ENCODE measurements at regions not wholly inside any gene's neighbourhood (a gene's known extent, or its start where the extent isn't known, plus 50 kb on each side); places are given as distances from the start of the nearest gene placed in this dataset.

DNA sequence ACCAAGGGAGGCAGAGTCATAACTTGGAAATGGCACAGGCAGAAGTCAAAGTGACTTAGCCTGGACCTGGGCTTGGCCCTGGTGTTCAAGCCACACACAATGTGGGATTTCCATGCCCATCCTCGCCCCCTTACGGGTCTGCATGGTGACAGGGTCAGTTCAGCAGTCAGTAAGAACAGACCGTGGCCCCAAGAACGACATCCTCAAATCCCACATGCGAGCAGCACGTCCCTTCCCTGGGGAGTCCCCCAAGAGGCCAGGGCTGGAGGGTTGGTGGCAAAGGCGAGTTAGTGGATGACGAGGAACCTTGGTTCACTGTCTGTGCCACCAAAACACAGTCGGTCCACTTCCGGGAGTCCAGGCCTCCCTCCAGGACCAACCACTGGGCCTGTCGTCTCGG lies 93.3 kb upstream of the MGMT start:
- Mint-ChIP-seq H3K9me3 (no peaks in the 10 kb centered on the region), H3K36me3 (ENCODE audit: insufficient read depth) (no peaks in the 10 kb centered on the region), H3K4me1 (ENCODE audit: low read depth) (peaks cover 2% of the 10 kb centered on the region), H3K4me3 (no peak overlapping the region), H3K27me3 (ENCODE audit: low read depth) (peaks cover 30% of the 10 kb centered on the region)
- DNase-seq, result no peak
- ATAC-seq, result no peak

- Mint-ChIP-seq H3K4me1 (ENCODE audit: low read depth) (peaks cover 2% of the 10 kb centered on the region), H3K4me3 (no peak overlapping the region), H3K9me3 (no peaks in the 10 kb centered on the region), H3K27me3 (ENCODE audit: low read depth) (peaks cover 30% of the 10 kb centered on the region), H3K36me3 (ENCODE audit: insufficient read depth) (no peaks in the 10 kb centered on the region)
- no peak for ATAC-seq
- DNase-seq, result no peak
Observed at GRCh38 chr10:129375171-129375570, 91.9 kb upstream of the MGMT start.

DNA sequence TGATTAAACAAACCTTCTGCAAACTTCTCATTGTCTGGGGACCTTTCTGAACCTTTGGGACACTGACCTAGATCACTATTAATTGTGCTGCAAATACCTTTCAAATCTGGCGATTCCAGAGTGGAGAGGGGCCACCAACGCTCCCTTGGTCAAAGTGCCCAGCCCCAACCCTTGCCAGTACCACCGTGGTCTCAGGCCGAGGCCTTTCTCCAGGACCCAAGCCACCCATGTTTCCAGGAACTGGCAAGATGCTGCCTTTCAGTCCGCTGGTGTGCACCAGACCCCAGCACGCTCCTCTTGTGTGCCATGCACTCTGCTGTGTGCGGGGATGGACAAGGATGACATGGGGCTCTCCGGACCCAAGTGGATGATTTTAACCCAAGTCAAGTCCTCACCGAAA lies 91.1 kb upstream of the MGMT start:
- H3K4me1 Mint-ChIP-seq (ENCODE audit: low read depth), result peaks cover 2% of the 10 kb centered on the region
- H3K27me3 Mint-ChIP-seq (ENCODE audit: low read depth), result peaks cover 27% of the 10 kb centered on the region
- no peak for ATAC-seq
- H3K36me3 Mint-ChIP-seq (ENCODE audit: insufficient read depth), result no peaks in the 10 kb centered on the region
- DNase-seq, result no peak
- H3K4me3 Mint-ChIP-seq, result no peak overlapping the region
- no peaks in the 10 kb centered on the region for H3K9me3 Mint-ChIP-seq

DNA sequence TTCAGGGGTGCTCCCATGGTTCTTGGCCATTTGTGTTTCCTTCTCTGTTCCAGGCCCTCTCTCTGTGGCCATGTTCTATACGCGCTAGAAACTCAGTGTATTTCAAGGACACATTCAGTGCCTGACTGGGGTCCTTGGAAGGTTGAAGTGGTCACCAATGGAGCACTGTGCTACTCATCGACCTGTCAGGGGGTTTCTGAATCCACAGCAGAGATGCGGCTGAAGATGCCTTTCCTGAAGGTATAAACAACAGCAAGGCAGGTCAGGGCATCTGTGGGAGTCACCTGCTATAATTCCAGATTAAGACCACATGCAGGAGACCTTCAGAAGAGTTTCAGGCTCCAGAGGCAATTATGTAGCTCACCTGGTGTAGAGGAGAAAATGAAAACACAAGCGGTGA lies 86.8 kb upstream of the MGMT start:
- peaks cover 4% of the 10 kb centered on the region for H3K27me3 Mint-ChIP-seq (ENCODE audit: low read depth)
- no peak for ATAC-seq
- no peaks in the 10 kb centered on the region for H3K4me1 Mint-ChIP-seq (ENCODE audit: low read depth)
- H3K9me3 Mint-ChIP-seq, result no peaks in the 10 kb centered on the region
- DNase-seq, result no peak
- H3K36me3 Mint-ChIP-seq (ENCODE audit: insufficient read depth), result no peaks in the 10 kb centered on the region
- no peak overlapping the region for H3K4me3 Mint-ChIP-seq

DNA sequence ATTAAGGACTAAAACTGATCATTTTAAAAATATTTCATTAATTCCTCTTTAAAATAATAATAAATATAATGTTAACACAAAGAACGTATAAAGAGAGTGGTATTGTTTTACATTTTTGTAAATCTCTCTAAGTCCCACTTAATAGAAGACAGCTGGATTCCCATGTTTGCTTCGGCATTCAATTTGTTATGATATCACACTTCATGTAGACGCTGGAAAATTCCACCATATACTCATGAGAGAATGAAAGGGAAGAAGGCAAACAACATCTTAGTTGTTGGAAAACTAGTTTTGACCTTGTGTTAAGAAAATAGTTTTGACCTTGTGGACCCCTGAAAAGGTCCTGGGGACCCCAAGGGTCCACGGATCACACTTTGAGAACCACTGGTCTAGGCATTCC lies 85.3 kb upstream of the MGMT start:
- Mint-ChIP-seq H3K36me3 (ENCODE audit: insufficient read depth) (no peaks in the 10 kb centered on the region), H3K27me3 (ENCODE audit: low read depth) (peaks cover 4% of the 10 kb centered on the region), H3K4me3 (no peak overlapping the region), H3K4me1 (ENCODE audit: low read depth) (no peaks in the 10 kb centered on the region), H3K9me3 (no peaks in the 10 kb centered on the region)
- no peak for DNase-seq
- no peak for ATAC-seq

DNA sequence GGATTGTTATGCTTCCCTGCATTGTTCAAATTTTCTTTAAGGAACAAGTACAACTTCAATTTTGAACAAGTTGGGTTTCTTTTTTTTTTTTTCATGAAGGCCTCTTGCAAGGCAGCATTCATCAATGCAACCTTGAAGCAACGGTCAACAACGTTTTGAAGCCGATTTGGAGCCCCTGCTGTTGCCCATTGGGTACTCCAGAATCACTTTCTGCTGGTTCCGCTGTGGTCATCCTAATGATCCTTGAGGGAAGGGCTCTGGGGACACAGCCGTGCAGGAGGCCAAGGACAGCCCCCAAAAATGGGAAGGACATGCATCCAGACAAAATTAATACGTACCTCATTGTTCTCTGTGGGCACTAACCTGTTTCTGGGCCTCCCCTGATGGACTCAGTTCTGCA lies 84.6 kb upstream of the MGMT start:
- no peak for DNase-seq
- Mint-ChIP-seq H3K4me3 (no peak overlapping the region), H3K36me3 (ENCODE audit: insufficient read depth) (no peaks in the 10 kb centered on the region), H3K9me3 (no peaks in the 10 kb centered on the region), H3K27me3 (ENCODE audit: low read depth) (peaks cover 4% of the 10 kb centered on the region), H3K4me1 (ENCODE audit: low read depth) (no peaks in the 10 kb centered on the region)
- no peak for ATAC-seq

- peaks cover 4% of the 10 kb centered on the region for H3K27me3 Mint-ChIP-seq (ENCODE audit: low read depth)
- ATAC-seq (no peak), DNase-seq (no peak)
- no peak overlapping the region for H3K4me3 Mint-ChIP-seq
- H3K4me1 Mint-ChIP-seq (ENCODE audit: low read depth), result no peaks in the 10 kb centered on the region
- H3K36me3 Mint-ChIP-seq (ENCODE audit: insufficient read depth), result no peaks in the 10 kb centered on the region
- no peaks in the 10 kb centered on the region for H3K9me3 Mint-ChIP-seq
Observed at GRCh38 chr10:129383651-129384050, 83.4 kb upstream of the MGMT start.

DNA sequence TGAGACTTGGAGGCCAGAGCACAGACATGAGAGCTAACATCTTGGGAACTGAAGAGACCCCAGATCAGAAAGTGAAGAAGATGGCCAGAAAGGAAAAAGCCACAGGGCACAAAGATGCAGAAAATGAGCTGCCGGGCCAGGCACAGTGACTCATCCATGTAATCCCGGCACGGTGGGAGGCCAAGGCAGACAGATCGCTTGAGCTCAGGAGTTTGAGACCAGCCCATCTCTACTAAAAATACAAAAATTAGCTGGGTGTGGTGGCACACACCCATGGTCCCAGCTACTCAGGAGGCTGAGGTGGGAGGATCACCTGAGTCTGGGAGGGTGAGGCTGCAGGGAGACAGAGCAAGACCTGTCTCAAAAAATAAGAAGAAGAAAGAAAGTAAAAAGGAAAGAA lies 81.4 kb upstream of the MGMT start:
- Mint-ChIP-seq H3K4me1 (ENCODE audit: low read depth) (no peaks in the 10 kb centered on the region), H3K27me3 (ENCODE audit: low read depth) (peaks cover 8% of the 10 kb centered on the region), H3K4me3 (no peak overlapping the region), H3K36me3 (ENCODE audit: insufficient read depth) (no peaks in the 10 kb centered on the region), H3K9me3 (no peaks in the 10 kb centered on the region)
- DNase-seq, result no peak
- no peak for ATAC-seq

- Mint-ChIP-seq H3K4me1 (ENCODE audit: low read depth) (no peaks in the 10 kb centered on the region), H3K4me3 (no peak overlapping the region), H3K9me3 (no peaks in the 10 kb centered on the region), H3K36me3 (ENCODE audit: insufficient read depth) (no peaks in the 10 kb centered on the region), H3K27me3 (ENCODE audit: low read depth) (peaks cover 8% of the 10 kb centered on the region)
- DNase-seq (no peak), ATAC-seq (no peak)
Observed at GRCh38 chr10:129386415-129387257, 80.4 kb upstream of the MGMT start.

DNA sequence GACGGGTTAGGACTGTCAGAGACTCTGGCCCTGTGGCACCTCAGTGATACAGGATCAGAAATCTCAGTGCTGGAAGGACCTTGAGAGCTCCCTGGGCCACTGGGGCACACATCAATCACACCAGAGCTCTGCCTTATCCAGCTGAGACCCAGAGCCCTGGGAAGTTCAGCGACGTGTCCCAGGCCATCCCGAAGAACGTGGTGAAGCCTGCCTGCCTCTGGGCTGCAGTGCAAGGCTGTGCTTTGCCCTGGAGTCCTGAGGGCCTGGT lies 79.8 kb upstream of the MGMT start:
- no peak overlapping the region for H3K4me3 Mint-ChIP-seq
- DNase-seq (no peak), ATAC-seq (no peak)
- no peaks in the 10 kb centered on the region for H3K4me1 Mint-ChIP-seq (ENCODE audit: low read depth)
- no peaks in the 10 kb centered on the region for H3K9me3 Mint-ChIP-seq
- peaks cover 8% of the 10 kb centered on the region for H3K27me3 Mint-ChIP-seq (ENCODE audit: low read depth)
- H3K36me3 Mint-ChIP-seq (ENCODE audit: insufficient read depth), result no peaks in the 10 kb centered on the region

DNA sequence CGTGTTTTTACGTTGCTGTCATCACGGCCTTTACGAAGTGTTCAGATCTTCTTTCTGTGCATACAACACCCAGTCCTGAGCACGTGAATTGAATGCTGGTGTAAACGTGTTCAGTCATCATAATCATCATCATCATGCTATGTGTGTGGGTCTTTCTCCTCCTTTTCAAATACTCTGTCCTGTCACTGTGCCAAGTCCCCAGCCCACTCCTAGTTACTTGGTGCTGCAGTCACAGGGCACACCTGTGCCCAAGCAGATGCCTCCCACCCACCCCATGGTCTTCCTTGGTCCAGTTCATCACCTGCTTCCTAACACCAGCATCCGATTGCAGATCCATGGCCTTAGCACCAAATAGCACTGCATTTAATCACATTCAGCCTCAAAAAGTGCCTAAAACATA lies 78.6 kb upstream of the MGMT start:
- no peak for ATAC-seq
- Mint-ChIP-seq H3K27me3 (ENCODE audit: low read depth) (peaks cover 8% of the 10 kb centered on the region), H3K4me3 (no peak overlapping the region), H3K9me3 (no peaks in the 10 kb centered on the region), H3K4me1 (ENCODE audit: low read depth) (no peaks in the 10 kb centered on the region), H3K36me3 (ENCODE audit: insufficient read depth) (no peaks in the 10 kb centered on the region)
- no peak for DNase-seq

DNA sequence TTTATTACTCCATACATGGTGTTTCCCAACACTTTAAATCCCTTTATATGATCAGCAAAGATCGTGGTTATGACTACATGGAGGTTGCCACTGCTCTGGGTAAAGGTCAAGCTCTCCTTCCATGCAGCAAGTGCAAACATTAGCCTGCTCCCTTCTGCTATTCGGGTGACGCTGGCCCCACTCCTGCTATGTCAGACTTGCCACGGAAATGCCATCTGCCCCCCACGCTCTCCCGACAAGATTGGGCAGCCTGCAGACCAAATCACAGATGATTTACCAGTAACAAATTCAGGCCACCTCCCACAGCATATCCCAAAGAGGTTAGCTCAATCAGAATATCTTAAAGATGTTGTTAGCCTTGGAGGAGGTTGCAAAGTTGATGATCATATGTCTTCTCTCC lies 77.8 kb upstream of the MGMT start:
- H3K9me3 Mint-ChIP-seq, result no peaks in the 10 kb centered on the region
- no peak for DNase-seq
- H3K4me3 Mint-ChIP-seq, result no peak overlapping the region
- ATAC-seq, result no peak
- H3K36me3 Mint-ChIP-seq (ENCODE audit: insufficient read depth), result no peaks in the 10 kb centered on the region
- no peaks in the 10 kb centered on the region for H3K4me1 Mint-ChIP-seq (ENCODE audit: low read depth)
- H3K27me3 Mint-ChIP-seq (ENCODE audit: low read depth), result peaks cover 4% of the 10 kb centered on the region

GRCh38 chr10:129390147-129390546 lies 76.9 kb upstream of the MGMT start:
- Mint-ChIP-seq H3K4me3 (no peak overlapping the region), H3K9me3 (no peaks in the 10 kb centered on the region)

DNA sequence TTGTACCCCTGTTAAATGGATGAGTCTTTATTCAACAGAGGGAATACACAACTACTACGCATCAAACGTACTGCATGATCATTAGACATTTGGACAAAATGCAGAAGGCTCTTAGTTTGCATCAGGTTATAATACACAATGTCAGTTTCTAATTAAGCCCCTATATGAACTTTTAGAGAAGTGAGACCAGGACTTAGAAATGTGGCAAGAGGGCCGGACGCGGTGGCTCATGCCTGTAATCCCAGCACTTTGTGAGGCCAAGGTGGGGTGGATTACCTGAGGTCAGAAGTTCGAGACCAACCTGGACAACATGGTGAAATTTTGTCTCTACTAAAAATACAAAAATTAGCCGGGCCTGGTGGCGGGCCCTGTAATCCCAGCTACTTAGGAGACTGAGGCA lies 76.3 kb upstream of the MGMT start:
- Mint-ChIP-seq H3K4me3 (no peak overlapping the region), H3K36me3 (ENCODE audit: insufficient read depth) (no peaks in the 10 kb centered on the region), H3K27me3 (ENCODE audit: low read depth) (peaks cover 4% of the 10 kb centered on the region), H3K9me3 (no peaks in the 10 kb centered on the region), H3K4me1 (ENCODE audit: low read depth) (no peaks in the 10 kb centered on the region)
- DNase-seq, result no peak
- ATAC-seq, result no peak

More at GRCh38 chr10:129390147-129390546, 76.9 kb upstream of the MGMT start:
- ATAC-seq (no peak), DNase-seq (no peak)
- Mint-ChIP-seq H3K27me3 (ENCODE audit: low read depth) (peaks cover 4% of the 10 kb centered on the region), H3K36me3 (ENCODE audit: insufficient read depth) (no peaks in the 10 kb centered on the region), H3K4me1 (ENCODE audit: low read depth) (no peaks in the 10 kb centered on the region)

DNA sequence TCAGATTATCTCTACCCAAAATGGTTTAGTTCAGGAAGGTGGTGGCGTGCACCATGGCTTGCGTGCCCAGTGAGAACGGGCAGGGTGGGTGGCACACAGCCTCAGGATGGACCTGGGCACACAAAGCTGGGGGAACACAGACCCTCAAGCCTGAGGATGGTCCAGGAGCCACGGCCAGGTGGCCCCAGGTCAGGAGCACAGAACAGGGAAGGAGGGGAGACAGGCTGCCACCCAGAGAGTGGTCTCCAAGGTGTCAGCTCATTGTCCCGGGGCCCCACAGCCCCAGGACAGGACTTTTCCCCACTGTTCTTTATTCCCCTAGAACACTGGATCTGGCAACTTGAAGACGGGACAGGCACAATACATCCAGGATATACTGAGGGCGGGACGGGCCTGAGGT lies 75.6 kb upstream of the MGMT start:
- Mint-ChIP-seq H3K27me3 (ENCODE audit: low read depth) (peaks cover 4% of the 10 kb centered on the region), H3K4me3 (no peak overlapping the region), H3K36me3 (ENCODE audit: insufficient read depth) (no peaks in the 10 kb centered on the region), H3K4me1 (ENCODE audit: low read depth) (no peaks in the 10 kb centered on the region), H3K9me3 (no peaks in the 10 kb centered on the region)
- DNase-seq (no peak), ATAC-seq (no peak)

GRCh38 chr10:129392855-129393254 lies 74.2 kb upstream of the MGMT start:
- no peaks in the 10 kb centered on the region for H3K36me3 Mint-ChIP-seq (ENCODE audit: insufficient read depth)
- DNase-seq (no peak), ATAC-seq (no peak)
- peaks cover 4% of the 10 kb centered on the region for H3K27me3 Mint-ChIP-seq (ENCODE audit: low read depth)
- H3K9me3 Mint-ChIP-seq, result no peaks in the 10 kb centered on the region
- no peaks in the 10 kb centered on the region for H3K4me1 Mint-ChIP-seq (ENCODE audit: low read depth)
- no peak overlapping the region for H3K4me3 Mint-ChIP-seq
